ENCODE measurements at regions not wholly inside any gene's neighbourhood (a gene's known extent, or its start where the extent isn't known, plus 50 kb on each side); places are given as distances from the start of the nearest gene placed in this dataset.
A peak's percentile ranks its signal among the peaks of the same experiment; 100 is the strongest.

DNA sequence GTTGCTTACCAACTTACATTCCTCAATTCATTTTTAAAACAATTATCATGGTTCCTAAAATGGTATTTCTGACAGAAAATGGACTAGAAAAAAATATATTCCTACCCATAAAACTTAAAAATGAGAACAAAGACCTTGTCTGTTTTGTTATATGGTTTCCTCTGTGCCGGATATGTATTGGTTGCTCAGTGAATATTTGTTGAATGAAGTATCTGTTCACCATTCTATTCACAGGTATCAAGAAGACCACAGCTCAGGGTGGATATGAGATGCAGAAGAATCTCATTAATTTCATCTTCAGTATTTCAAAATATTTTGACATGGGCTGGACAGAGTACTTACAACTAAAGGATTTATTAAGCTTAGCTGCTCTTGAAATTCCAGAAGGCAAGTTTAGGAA, 58.1 kb downstream of the TUSC7 start:
- no peak overlapping the region for H3K4me3 ChIP-seq (ENCODE audit: low read depth, low read length)
- TF ChIP-seq, protein P1, sequence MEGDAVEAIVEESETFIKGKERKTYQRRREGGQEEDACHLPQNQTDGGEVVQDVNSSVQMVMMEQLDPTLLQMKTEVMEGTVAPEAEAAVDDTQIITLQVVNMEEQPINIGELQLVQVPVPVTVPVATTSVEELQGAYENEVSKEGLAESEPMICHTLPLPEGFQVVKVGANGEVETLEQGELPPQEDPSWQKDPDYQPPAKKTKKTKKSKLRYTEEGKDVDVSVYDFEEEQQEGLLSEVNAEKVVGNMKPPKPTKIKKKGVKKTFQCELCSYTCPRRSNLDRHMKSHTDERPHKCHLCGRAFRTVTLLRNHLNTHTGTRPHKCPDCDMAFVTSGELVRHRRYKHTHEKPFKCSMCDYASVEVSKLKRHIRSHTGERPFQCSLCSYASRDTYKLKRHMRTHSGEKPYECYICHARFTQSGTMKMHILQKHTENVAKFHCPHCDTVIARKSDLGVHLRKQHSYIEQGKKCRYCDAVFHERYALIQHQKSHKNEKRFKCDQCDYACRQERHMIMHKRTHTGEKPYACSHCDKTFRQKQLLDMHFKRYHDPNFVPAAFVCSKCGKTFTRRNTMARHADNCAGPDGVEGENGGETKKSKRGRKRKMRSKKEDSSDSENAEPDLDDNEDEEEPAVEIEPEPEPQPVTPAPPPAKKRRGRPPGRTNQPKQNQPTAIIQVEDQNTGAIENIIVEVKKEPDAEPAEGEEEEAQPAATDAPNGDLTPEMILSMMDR (IDR thresholded peaks at IDR 0.05; ENCODE audit: low read depth, low read length, missing control alignments): no peak
- no peak for DNase-seq (ENCODE audit: low read depth)

DNA sequence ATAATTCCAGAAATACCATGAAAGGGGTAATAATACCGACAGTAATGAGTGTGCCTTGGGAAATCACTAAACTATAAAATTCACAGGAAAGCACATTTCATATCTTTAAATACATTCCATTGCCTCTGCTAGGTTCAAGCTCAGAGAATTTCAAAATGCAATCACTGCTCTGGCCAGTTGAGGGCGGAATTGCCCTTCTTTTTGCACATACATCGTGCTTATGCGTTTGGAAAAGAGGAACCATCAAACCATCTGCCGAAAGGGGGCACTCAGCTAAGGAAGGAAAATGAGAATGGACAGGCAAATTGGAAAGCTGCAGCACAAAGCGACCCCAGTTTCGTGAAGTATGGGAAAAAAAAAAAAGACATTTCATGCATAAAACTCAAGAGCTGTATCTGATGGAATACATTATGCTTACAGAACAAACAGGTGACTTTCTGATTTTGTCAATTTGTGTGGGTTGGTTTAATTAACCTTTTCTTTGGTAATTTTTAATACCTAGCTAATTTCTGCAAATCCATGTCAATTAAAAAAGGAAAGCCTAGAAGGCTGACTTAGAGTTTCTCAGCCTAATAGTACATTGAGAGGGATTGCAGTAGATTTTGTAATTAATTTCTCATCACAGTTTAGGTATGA, 61.4 kb downstream of the TUSC7 start:
- no peak overlapping the region for H3K4me3 ChIP-seq (ENCODE audit: low read depth, low read length)
- TF ChIP-seq, protein P1 (IDR thresholded peaks at IDR 0.05; ENCODE audit: low read depth, low read length, missing control alignments): peak; percentile 85
- DNase-seq (ENCODE audit: low read depth): peak; percentile 48

DNA sequence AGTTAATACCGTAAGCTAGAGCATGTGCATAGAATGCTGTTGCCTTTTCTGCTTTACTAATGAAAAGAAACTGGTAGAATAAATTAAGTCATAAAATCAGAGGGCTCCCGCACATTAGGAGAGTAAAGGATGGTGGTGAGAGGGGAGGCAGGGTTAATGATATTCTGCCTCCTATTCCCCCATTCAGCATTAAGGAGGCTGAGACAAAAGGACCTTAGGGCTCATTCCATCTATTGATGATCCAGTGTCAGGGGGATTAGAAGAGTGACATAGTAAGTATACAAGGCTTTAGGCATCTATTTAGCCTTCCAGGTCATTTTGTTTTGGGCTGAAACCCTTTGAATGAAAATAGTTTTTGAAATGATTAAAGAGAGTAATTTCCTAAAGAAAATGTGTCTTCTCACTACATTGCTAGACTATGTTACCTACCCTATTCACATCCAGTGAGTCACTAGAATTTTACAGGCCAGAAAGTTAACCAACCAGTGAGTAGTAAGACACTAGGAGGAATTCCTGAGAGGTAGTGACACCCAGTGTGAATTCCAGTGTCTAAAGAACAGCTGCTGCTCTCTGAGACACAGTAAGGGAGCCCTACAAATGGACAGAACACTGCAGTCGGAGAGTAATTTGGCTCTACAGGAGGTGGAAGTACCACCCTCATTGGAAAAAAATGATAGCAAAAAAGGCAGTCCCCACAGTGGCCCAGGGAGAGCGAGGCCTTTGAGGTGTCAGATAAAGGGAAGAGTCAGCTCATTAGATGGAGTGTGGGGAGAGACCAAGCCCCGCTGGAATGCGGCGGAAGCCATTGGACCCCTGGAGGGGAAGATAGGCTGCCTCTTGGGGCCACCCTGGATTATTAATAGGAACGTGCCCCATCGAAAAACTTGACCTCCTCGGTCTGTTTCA, 67.6 kb downstream of the TUSC7 start:
- H3K4me3 ChIP-seq (ENCODE audit: low read depth, low read length): no peak overlapping the region
- DNase-seq (ENCODE audit: low read depth): no peak
- TF ChIP-seq, protein P1 (IDR thresholded peaks at IDR 0.05; ENCODE audit: low read depth, low read length, missing control alignments): no peak

DNA sequence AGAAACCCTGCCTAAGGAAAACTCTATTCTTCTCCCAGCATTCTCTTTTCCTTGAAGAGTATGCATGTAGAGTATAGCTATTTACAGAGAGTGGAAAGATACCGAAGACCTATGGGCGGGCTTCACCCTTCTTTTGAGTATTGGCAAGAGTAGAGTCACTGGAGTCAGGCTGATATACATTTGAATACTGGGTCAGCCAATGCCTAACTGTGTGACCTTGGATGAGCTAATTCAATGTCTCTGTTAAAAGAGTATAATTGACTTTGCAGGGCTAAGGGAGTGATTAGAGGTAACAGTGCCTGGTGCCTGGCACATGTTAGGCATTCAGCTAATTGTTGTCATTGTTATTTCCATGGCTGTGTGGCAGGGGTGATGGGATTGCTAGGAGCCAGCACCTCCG, 75.6 kb downstream of the TUSC7 start:
- H3K4me3 ChIP-seq (ENCODE audit: low read depth, low read length): no peak overlapping the region
- TF ChIP-seq, protein P1 (IDR thresholded peaks at IDR 0.05; ENCODE audit: low read depth, low read length, missing control alignments): no peak

DNA sequence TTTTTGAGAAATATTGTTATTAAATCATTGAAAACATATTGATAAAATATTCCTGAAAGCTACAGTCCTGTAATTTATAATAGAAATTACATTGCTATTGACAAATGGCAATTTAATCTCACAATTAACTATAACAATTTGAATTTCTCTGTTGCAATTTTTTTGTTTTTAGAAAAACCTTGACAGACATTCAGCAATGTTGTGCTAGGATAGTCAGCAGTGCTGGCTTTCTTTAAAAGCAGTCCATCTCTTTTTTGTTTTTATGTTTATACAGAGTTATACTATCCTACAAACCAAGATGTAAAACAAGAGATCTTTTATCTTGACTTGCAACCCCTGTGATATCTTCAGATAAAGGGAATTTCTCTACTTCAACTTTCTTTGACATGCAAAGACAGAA, 93.1 kb downstream of the TUSC7 start:
- no peak overlapping the region for H3K4me3 ChIP-seq (ENCODE audit: low read depth, low read length)
- TF ChIP-seq, protein P1 (IDR thresholded peaks at IDR 0.05; ENCODE audit: low read depth, low read length, missing control alignments): no peak
- DNase-seq (ENCODE audit: low read depth): no peak

More for the DNA sequence above, 75.6 kb downstream of the TUSC7 start:
- DNase-seq (ENCODE audit: low read depth): no peak

DNA sequence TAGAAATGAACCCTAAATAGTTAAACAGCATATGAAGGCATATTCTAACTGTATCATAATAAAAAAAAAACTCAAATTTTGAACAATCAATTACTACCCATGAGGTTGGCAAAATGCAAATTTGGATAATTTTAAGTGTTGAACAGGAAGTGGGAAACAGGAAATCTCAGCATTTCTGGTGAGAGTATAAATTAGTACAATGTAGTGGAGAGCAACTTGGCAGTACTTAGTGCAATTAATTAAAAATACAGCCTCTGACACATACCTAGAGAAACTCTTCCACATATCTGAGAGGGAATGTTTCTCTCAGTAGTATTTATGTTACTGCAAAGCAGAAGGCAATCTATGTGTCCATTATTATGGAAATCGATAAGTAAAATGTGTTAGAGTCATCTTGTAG, 96.8 kb downstream of the TUSC7 start:
- DNase-seq (ENCODE audit: low read depth): no peak
- no peak overlapping the region for H3K4me3 ChIP-seq (ENCODE audit: low read depth, low read length)
- TF ChIP-seq, protein P1 (IDR thresholded peaks at IDR 0.05; ENCODE audit: low read depth, low read length, missing control alignments): no peak

Measured in GM12864 (cell line).